GM12864 (cell line): ENCODE measurements at regions not wholly inside any gene's neighbourhood (a gene's known extent, or its start where the extent isn't known, plus 50 kb on each side); places are given as distances from the start of the nearest gene placed in this dataset.

Source experiments
- DNase-seq: peaks from one replicate; pipeline ENCODE4 v3.0.0-alpha.2; 2011; ENCODE audit warnings: low read depth
- H3K4me3 ChIP-seq: 2 replicates; pipeline ENCODE4 v1.5.1; 2011; ENCODE audit warnings: mild to moderate bottlenecking, low read depth, low read length, control low read depth
- TF ChIP-seq, protein P1 (sequence below): IDR thresholded peaks from 2 replicates; pipeline ENCODE4 v1.5.1; 2011; ENCODE audit warnings: low read depth, mild to moderate bottlenecking, moderate library complexity, low read length, control low read depth, inconsistent platforms; ENCODE audit errors: missing control alignments

DNA sequence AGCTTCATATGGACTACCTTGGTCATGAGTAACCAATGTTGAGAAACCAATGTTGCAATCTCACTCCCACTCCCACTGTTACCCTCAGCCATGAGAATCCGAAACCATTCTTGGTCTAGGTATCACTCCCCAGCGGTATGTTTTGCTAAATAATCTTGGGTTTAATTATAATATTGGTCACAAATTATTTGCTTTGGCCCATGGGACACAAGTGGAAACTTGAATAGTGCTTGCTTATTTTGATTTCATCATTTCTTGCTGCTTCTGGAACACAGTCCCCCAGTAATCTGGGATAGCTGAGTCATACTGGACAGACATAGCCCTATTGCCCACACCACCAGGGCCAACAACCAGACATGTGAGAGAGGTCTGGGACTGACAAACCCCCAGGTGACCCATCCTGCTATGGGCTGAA is 171.6 kb upstream of the IPO5 start:
- no peak overlapping the region for H3K4me3 ChIP-seq
- TF ChIP-seq, protein P1, sequence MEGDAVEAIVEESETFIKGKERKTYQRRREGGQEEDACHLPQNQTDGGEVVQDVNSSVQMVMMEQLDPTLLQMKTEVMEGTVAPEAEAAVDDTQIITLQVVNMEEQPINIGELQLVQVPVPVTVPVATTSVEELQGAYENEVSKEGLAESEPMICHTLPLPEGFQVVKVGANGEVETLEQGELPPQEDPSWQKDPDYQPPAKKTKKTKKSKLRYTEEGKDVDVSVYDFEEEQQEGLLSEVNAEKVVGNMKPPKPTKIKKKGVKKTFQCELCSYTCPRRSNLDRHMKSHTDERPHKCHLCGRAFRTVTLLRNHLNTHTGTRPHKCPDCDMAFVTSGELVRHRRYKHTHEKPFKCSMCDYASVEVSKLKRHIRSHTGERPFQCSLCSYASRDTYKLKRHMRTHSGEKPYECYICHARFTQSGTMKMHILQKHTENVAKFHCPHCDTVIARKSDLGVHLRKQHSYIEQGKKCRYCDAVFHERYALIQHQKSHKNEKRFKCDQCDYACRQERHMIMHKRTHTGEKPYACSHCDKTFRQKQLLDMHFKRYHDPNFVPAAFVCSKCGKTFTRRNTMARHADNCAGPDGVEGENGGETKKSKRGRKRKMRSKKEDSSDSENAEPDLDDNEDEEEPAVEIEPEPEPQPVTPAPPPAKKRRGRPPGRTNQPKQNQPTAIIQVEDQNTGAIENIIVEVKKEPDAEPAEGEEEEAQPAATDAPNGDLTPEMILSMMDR = no peak
- DNase-seq = no peak

DNA sequence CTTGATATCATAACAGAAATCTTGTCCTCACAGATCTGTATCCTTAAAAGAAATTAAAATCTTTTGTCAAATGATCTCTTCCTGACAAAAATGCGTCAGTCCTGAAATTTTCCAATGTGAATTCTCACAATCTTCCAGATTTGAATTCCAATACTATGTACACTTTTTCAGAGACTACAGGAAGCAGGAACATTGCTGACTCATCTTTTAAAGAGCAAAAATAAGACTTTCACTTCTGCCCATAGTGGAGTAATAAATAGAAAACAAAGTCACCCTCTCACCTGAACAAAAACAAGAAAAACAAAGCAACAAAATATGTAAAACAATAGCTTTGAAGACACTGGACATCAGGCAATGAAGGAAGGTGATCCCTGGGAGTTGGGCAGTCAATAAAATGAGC is 167.0 kb upstream of the IPO5 start:
- H3K4me3 ChIP-seq = no peak overlapping the region
- no peak for DNase-seq
- TF ChIP-seq, protein P1 = no peak

DNA sequence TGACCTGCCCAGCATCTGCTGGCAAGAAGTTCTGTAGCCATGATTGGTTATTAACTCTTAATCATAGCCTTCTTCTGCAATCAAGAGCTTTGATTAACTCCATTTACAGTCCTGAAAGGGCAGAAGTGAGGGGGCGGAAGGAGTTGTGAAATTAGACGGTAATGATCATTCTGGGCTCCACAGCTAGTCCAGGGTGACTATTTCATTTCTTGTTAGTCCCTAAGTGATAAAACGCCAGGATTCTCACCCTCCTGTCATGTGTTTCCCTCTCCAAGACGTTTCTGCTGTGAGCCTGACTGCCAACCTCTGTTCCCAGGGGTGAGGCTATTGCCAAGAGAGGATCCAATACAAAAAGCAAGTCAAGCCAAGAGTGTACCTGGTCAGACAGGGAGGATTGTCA is 155.9 kb upstream of the IPO5 start:
- no peak for DNase-seq
- TF ChIP-seq, protein P1 = no peak
- no peak overlapping the region for H3K4me3 ChIP-seq

DNA sequence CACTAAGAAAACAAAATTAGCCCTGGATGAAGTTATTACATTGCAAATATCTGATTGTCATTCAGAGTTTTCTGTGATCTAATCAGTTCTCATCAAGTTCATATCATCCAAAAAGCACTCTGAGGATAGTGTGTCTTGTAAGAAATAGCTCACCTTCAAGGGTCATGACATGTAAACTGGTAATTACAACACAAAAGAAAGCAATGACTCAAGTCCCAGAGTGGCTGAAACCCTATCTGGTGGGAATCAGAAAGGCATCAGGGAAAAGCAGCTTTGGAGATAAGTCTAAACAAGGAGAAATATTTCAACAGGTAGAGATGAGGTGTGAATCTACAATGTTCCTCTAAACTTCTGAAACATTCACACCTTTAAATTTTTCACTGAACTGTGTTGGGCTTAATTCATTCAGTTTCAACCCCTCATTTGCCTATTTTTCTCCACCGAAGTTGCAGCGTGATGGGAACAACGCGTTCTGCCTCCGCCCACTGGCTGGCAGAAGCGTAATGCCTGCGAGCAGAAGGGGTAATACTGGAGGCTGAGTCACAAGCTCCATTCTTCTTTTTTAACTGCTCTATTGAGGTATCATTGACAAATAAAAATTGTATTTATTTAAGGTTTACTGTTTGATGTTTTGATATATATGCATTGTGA is 155.2 kb upstream of the IPO5 start:
- H3K4me3 ChIP-seq = no peak overlapping the region
- no peak for DNase-seq
- TF ChIP-seq, protein P1 = no peak

DNA sequence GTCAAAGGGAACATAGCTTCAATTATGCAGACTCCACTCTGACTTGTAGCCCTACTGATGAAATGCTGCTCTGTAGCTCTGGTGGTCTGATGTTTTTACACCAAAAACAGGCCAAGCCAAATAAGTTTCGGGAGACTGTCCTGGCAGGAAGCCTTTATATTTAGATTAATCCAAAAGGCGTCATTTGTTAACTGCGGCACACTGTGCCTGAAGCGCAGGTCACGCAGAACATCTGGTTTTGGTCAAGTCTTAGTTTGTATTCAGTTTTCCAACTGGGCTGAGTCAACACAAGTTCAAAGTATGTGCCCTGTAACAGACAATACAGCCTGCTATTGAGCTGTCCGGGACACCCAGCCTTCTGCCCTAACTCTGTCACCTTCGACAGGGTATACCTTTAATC is 154.6 kb upstream of the IPO5 start:
- no peak for DNase-seq
- H3K4me3 ChIP-seq = no peak overlapping the region
- TF ChIP-seq, protein P1 = no peak

DNA sequence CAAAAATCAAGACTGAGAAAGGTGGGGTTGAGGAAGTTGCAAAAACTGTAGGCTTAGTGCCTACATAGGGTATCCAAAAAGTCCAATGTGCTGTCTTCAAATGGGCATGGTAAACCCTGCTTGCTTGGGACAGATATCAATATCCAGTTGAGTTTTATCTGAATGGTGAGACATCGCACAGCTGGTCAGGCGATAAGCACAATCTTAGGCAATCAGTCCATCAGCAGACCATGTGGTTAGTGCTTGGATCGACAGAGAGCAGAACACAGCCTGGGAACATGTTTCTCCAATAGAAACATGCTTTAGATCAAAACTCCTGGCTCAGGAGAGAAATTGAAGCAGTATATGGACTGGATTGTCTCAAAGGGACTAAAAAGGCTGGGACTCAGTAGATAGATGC is 151.3 kb upstream of the IPO5 start:
- TF ChIP-seq, protein P1 = no peak
- H3K4me3 ChIP-seq = no peak overlapping the region
- no peak for DNase-seq

DNA sequence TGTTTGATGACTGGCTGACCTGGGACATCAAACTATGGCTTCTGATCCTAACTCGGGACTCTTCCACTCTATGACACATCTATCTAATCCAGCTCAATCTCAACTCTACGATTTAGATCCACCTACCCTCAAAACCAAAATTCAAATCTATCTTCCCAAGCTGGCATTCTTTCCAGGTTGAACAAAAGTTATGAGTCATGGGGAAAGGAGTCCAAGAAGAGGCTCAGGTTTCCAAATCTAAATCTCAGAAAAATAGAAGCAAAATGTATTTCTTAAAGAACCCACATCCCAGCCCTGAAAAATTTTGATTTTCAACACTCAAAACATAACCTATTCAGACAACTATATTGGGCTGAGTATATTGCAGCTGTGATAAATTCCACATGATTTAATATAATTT is 143.9 kb upstream of the IPO5 start:
- TF ChIP-seq, protein P1 = no peak
- H3K4me3 ChIP-seq = no peak overlapping the region
- no peak for DNase-seq
